ENCODE measurements at regions not wholly inside any gene's neighbourhood (a gene's known extent, or its start where the extent isn't known, plus 50 kb on each side); places are given as distances from the start of the nearest gene placed in this dataset.

DNA sequence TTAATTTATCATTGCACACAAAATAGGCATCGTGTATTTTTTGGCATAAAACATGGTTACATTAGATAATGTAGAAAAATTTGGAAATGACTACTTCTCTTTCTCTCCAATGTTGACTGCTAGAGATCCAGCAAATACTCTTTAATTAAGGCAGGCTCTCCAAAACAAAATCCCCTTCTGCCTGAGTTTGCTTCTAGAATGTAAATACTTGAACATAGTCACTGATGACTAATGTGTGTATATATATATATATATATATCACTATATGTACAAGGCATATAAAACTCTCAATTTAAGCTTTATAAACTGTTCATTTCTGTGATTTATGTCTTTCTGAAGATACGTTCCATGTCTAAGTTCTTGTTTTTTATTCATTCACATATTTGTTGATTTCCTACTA is 67.2 kb upstream of the CAMK2D start:
- TF ChIP-seq PHF8 (conservative IDR thresholded peaks at IDR 0.05; ENCODE audit: low read depth, low read length) (no peak), JUND (IDR thresholded peaks at IDR 0.05; ENCODE audit: low read length) (no peak), RFX5 (IDR thresholded peaks at IDR 0.05; ENCODE audit: borderline replicate concordance, low read depth, low read length) (no peak)
- TF ChIP-seq, protein P1, sequence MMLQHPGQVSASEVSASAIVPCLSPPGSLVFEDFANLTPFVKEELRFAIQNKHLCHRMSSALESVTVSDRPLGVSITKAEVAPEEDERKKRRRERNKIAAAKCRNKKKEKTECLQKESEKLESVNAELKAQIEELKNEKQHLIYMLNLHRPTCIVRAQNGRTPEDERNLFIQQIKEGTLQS (IDR thresholded peaks at IDR 0.05; ENCODE audit: insufficient read depth, low read depth, low read length), result no peak
- TF ChIP-seq, protein P2, sequence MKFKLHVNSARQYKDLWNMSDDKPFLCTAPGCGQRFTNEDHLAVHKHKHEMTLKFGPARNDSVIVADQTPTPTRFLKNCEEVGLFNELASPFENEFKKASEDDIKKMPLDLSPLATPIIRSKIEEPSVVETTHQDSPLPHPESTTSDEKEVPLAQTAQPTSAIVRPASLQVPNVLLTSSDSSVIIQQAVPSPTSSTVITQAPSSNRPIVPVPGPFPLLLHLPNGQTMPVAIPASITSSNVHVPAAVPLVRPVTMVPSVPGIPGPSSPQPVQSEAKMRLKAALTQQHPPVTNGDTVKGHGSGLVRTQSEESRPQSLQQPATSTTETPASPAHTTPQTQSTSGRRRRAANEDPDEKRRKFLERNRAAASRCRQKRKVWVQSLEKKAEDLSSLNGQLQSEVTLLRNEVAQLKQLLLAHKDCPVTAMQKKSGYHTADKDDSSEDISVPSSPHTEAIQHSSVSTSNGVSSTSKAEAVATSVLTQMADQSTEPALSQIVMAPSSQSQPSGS (IDR thresholded peaks at IDR 0.05; ENCODE audit: low read length), result no peak

Data from H1 (cell line).